IPS DF 6.9 (cell line): ENCODE measurements at regions not wholly inside any gene's neighbourhood (a gene's known extent, or its start where the extent isn't known, plus 50 kb on each side); places are given as distances from the start of the nearest gene placed in this dataset.
"Not testable (repeated sequence)": the region's sequence is repeated elsewhere in the genome, so short reads cannot be mapped to it uniquely, and the experiment has no call there.

ENCODE experiments used
- DNase-seq: peaks from one replicate; pipeline ENCODE4 v3.0.0-alpha.2; 2013; ENCODE audit warnings: low read depth, low spot score
- H3K27ac ChIP-seq: one replicate; pipeline ENCODE4 v1.5.1; 2013; ENCODE audit warnings: low read length, control low read depth
- H3K27me3 ChIP-seq: 2 replicates; pipeline ENCODE4 v1.6.1; 2013; ENCODE audit warnings: mild to moderate bottlenecking, low read length; ENCODE audit not compliant: control insufficient read depth, insufficient read depth
- H3K36me3 ChIP-seq: 2 replicates; pipeline ENCODE4 v1.6.1; 2013; ENCODE audit warnings: low read length; ENCODE audit not compliant: control insufficient read depth, insufficient read depth
- H3K4me1 ChIP-seq: 2 replicates; pipeline ENCODE4 v1.6.1; 2013; ENCODE audit warnings: low read length; ENCODE audit not compliant: control insufficient read depth, insufficient read depth
- H3K4me3 ChIP-seq: 2 replicates; pipeline ENCODE4 v1.5.1; 2013; ENCODE audit warnings: mild to moderate bottlenecking, low read length
- H3K9me3 ChIP-seq: 2 replicates; pipeline ENCODE4 v1.6.1; 2013; ENCODE audit warnings: low read length, inconsistent platforms; ENCODE audit not compliant: control insufficient read depth, insufficient read depth
- WGBS: extraction: QIAGEN DNeasy Blood & Tissue Kit; methylation state at CpG from one replicate; pipeline ENCODE4 v1.1.7; 2013; ENCODE audit warnings: mixed read lengths, missing lambda C conversion rate; ENCODE audit not compliant: insufficient read length, insufficient coverage; 5-methylcytosine and 5-hydroxymethylcytosine counted together

- not testable (repeated sequence) for H3K36me3 ChIP-seq, DNase-seq, H3K9me3 ChIP-seq, H3K27ac ChIP-seq, H3K4me3 ChIP-seq, H3K4me1 ChIP-seq, H3K27me3 ChIP-seq
- WGBS, result no CpG with 5 or more reads among the region's 24 CpGs
Observed at GRCh38 chr22:47488131-47488530, 725.7 kb downstream of the TBC1D22A start.

GRCh38 chr22:47486569-47487312 is 724.3 kb downstream of the TBC1D22A start:
- Histone ChIP-seq H3K27ac (no peak overlapping the region), H3K4me3 (no peak overlapping the region), H3K27me3 (no peaks in the 10 kb centered on the region), H3K9me3 (peaks cover 6% of the 10 kb centered on the region), H3K4me1 (no peaks in the 10 kb centered on the region; the same call in 1 of the 2 replicates), H3K36me3 (no peaks in the 10 kb centered on the region)
- no CpG with 5 or more reads among the region's 15 CpGs for WGBS
- DNase-seq, result no peak

- WGBS, result no CpG with 5 or more reads among the region's 4 CpGs
- H3K27me3 ChIP-seq, result no peaks in the 10 kb centered on the region
- H3K4me3 ChIP-seq, result no peak overlapping the region
- H3K4me1 ChIP-seq, result no peaks in the 10 kb centered on the region; the same call in 1 of the 2 replicates
- H3K9me3 ChIP-seq, result peaks cover 4% of the 10 kb centered on the region
- H3K27ac ChIP-seq, result no peak overlapping the region
- no peak for DNase-seq
- no peaks in the 10 kb centered on the region for H3K36me3 ChIP-seq
Observed at GRCh38 chr22:47484960-47485569, 722.6 kb downstream of the TBC1D22A start.

GRCh38 chr22:47476231-47476630 is 713.8 kb downstream of the TBC1D22A start:
- H3K27me3 ChIP-seq, result no peaks in the 10 kb centered on the region
- no CpG with 5 or more reads among the region's 3 CpGs for WGBS

GRCh38 chr22:47474895-47475294 is 712.4 kb downstream of the TBC1D22A start:
- no peak for DNase-seq
- Histone ChIP-seq H3K27ac (no peak overlapping the region), H3K4me3 (no peak overlapping the region), H3K27me3 (no peaks in the 10 kb centered on the region), H3K36me3 (no peaks in the 10 kb centered on the region), H3K9me3 (peaks cover 9% of the 10 kb centered on the region), H3K4me1 (no peaks in the 10 kb centered on the region)
- no CpG with 5 or more reads among the region's 3 CpGs for WGBS

More at GRCh38 chr22:47476231-47476630, 713.8 kb downstream of the TBC1D22A start:
- no peaks in the 10 kb centered on the region for H3K4me1 ChIP-seq
- H3K4me3 ChIP-seq, result no peak overlapping the region
- no peak for DNase-seq
- H3K27ac ChIP-seq, result no peak overlapping the region
- peaks cover 9% of the 10 kb centered on the region; the same call in 1 of the 2 replicates for H3K9me3 ChIP-seq
- H3K36me3 ChIP-seq, result no peaks in the 10 kb centered on the region

GRCh38 chr22:47474464-47474863 is 712.0 kb downstream of the TBC1D22A start:
- Histone ChIP-seq H3K27ac (no peak overlapping the region), H3K27me3 (no peaks in the 10 kb centered on the region), H3K9me3 (peaks cover 9% of the 10 kb centered on the region), H3K4me1 (no peaks in the 10 kb centered on the region), H3K36me3 (no peaks in the 10 kb centered on the region), H3K4me3 (no peak overlapping the region)
- no peak for DNase-seq
- WGBS, result no CpG with 5 or more reads among the region's 6 CpGs

GRCh38 chr22:47472636-47473035 is 710.2 kb downstream of the TBC1D22A start:
- WGBS, result no CpG with 5 or more reads among the region's 9 CpGs
- peaks cover 13% of the 10 kb centered on the region for H3K9me3 ChIP-seq
- DNase-seq, result no peak

GRCh38 chr22:47471406-47471805 is 709.0 kb downstream of the TBC1D22A start:
- no peak overlapping the region for H3K27ac ChIP-seq
- no peaks in the 10 kb centered on the region for H3K27me3 ChIP-seq
- DNase-seq, result no peak
- no peak overlapping the region for H3K4me3 ChIP-seq
- H3K4me1 ChIP-seq, result no peaks in the 10 kb centered on the region
- WGBS, result no CpG with 5 or more reads among the region's 3 CpGs
- no peaks in the 10 kb centered on the region for H3K36me3 ChIP-seq
- peaks cover 11% of the 10 kb centered on the region for H3K9me3 ChIP-seq

More at GRCh38 chr22:47472636-47473035, 710.2 kb downstream of the TBC1D22A start:
- H3K27me3 ChIP-seq, result no peaks in the 10 kb centered on the region
- H3K36me3 ChIP-seq, result no peaks in the 10 kb centered on the region
- no peak overlapping the region for H3K27ac ChIP-seq
- H3K4me3 ChIP-seq, result no peak overlapping the region
- H3K4me1 ChIP-seq, result no peaks in the 10 kb centered on the region

- WGBS, result no CpG with 5 or more reads among the region's 2 CpGs
- H3K27ac ChIP-seq, result no peak overlapping the region
- H3K36me3 ChIP-seq, result no peaks in the 10 kb centered on the region
- no peaks in the 10 kb centered on the region for H3K4me1 ChIP-seq
- no peak for DNase-seq
- H3K27me3 ChIP-seq, result no peaks in the 10 kb centered on the region
- no peak overlapping the region for H3K4me3 ChIP-seq
- peaks cover 18% of the 10 kb centered on the region for H3K9me3 ChIP-seq
Observed at GRCh38 chr22:47465809-47466208, 703.4 kb downstream of the TBC1D22A start.

GRCh38 chr22:47465222-47465621 is 702.8 kb downstream of the TBC1D22A start:
- no CpG with 5 or more reads among the region's 8 CpGs for WGBS
- no peaks in the 10 kb centered on the region for H3K36me3 ChIP-seq
- peaks cover 21% of the 10 kb centered on the region for H3K9me3 ChIP-seq
- no peak overlapping the region for H3K27ac ChIP-seq
- no peak for DNase-seq
- no peak overlapping the region for H3K4me3 ChIP-seq
- H3K27me3 ChIP-seq, result no peaks in the 10 kb centered on the region
- H3K4me1 ChIP-seq, result no peaks in the 10 kb centered on the region
